Stimulated activated effector memory CD8-positive, alpha-beta T cell treated with anti-CD3 and anti-CD28 coated beads, Interleukin-12 subunit alpha, Interleukin-12 subunit beta, amount 100 ng/mL, for 72 hours (primary cell): ENCODE measurements at regions not wholly inside any gene's neighbourhood (a gene's known extent, or its start where the extent isn't known, plus 50 kb on each side); places are given as distances from the start of the nearest gene placed in this dataset.
"Not testable (repeated sequence)": the region's sequence is repeated elsewhere in the genome, so short reads cannot be mapped to it uniquely, and the experiment has no call there.

ENCODE experiments used
- ATAC-seq: fragments of 150-1000 bp; cut with Tn5 transposase; 2 replicates; pipeline ENCODE4 v1.10.0; 2021
- DNase-seq, 2 donors: peaks; one replicate each; pipeline ENCODE4 v3.0.0; 2021 to 2022; ENCODE audit warnings: low spot score in 2 of 2
- H3K27ac Mint-ChIP-seq: one replicate; pipeline ENCODE4 v1.8.0; 2022; ENCODE audit warnings: mild to moderate bottlenecking, mixed read lengths
- H3K36me3 Mint-ChIP-seq: one replicate; pipeline ENCODE4 v1.8.0; 2022; ENCODE audit warnings: mild to moderate bottlenecking, mixed read lengths
- H3K4me1 Mint-ChIP-seq: one replicate; pipeline ENCODE4 v1.8.0; 2022; ENCODE audit warnings: mixed read lengths
- H3K4me3 Mint-ChIP-seq: one replicate; pipeline ENCODE4 v1.8.0; 2022; ENCODE audit warnings: mild to moderate bottlenecking, mixed read lengths
- H3K9me3 Mint-ChIP-seq: one replicate; pipeline ENCODE4 v1.8.0; 2022; ENCODE audit warnings: mixed read lengths

- no peaks in the 10 kb centered on the region for H3K9me3 Mint-ChIP-seq
- no peaks in the 10 kb centered on the region for H3K4me1 Mint-ChIP-seq
- no peak overlapping the region for H3K4me3 Mint-ChIP-seq
- no peak for ATAC-seq
- H3K36me3 Mint-ChIP-seq = no peaks in the 10 kb centered on the region
- H3K27ac Mint-ChIP-seq = no peak overlapping the region
- no peak for DNase-seq
These were observed 221.4 kb downstream of the NDUFA10 start for GRCh38 chr2:239803766-239804115.

GRCh38 chr2:239803102-239803765 lies 221.9 kb downstream of the NDUFA10 start:
- Mint-ChIP-seq H3K36me3 (no peaks in the 10 kb centered on the region), H3K27ac (no peak overlapping the region), H3K9me3 (no peaks in the 10 kb centered on the region), H3K4me1 (no peaks in the 10 kb centered on the region), H3K4me3 (no peak overlapping the region)
- no peak for ATAC-seq
- DNase-seq = no peak

- Mint-ChIP-seq H3K36me3 (no peaks in the 10 kb centered on the region), H3K27ac (no peak overlapping the region), H3K9me3 (no peaks in the 10 kb centered on the region), H3K4me1 (no peaks in the 10 kb centered on the region), H3K4me3 (no peak overlapping the region)
- DNase-seq (no peak), ATAC-seq (no peak)
These were observed 222.9 kb downstream of the NDUFA10 start for GRCh38 chr2:239802185-239802649.

GRCh38 chr2:239801404-239802184 lies 223.5 kb downstream of the NDUFA10 start:
- Mint-ChIP-seq H3K27ac (no peak overlapping the region), H3K4me1 (no peaks in the 10 kb centered on the region), H3K36me3 (no peaks in the 10 kb centered on the region), H3K9me3 (no peaks in the 10 kb centered on the region), H3K4me3 (no peak overlapping the region)
- ATAC-seq = no peak
- no peak for DNase-seq

- Mint-ChIP-seq H3K4me3 (no peak overlapping the region), H3K27ac (no peak overlapping the region), H3K4me1 (no peaks in the 10 kb centered on the region), H3K9me3 (no peaks in the 10 kb centered on the region), H3K36me3 (no peaks in the 10 kb centered on the region)
- DNase-seq (no peak), ATAC-seq (no peak)
These were observed 224.3 kb downstream of the NDUFA10 start for GRCh38 chr2:239800785-239801386.

GRCh38 chr2:239797316-239797715 lies 227.8 kb downstream of the NDUFA10 start:
- no peak for ATAC-seq
- H3K36me3 Mint-ChIP-seq = no peaks in the 10 kb centered on the region
- H3K27ac Mint-ChIP-seq = no peak overlapping the region
- H3K9me3 Mint-ChIP-seq = no peaks in the 10 kb centered on the region
- DNase-seq = no peak
- no peaks in the 10 kb centered on the region for H3K4me1 Mint-ChIP-seq
- no peak overlapping the region for H3K4me3 Mint-ChIP-seq

- H3K9me3 Mint-ChIP-seq, H3K4me3 Mint-ChIP-seq, H3K4me1 Mint-ChIP-seq, H3K27ac Mint-ChIP-seq, H3K36me3 Mint-ChIP-seq, DNase-seq, ATAC-seq: not testable (repeated sequence)
These were observed 229.4 kb downstream of the NDUFA10 start for GRCh38 chr2:239795761-239796160.

GRCh38 chr2:239793836-239794235 lies 231.3 kb downstream of the NDUFA10 start:
- H3K27ac Mint-ChIP-seq = no peak overlapping the region
- no peaks in the 10 kb centered on the region for H3K36me3 Mint-ChIP-seq
- H3K9me3 Mint-ChIP-seq = no peaks in the 10 kb centered on the region
- ATAC-seq (no peak), DNase-seq (no peak)
- no peak overlapping the region for H3K4me3 Mint-ChIP-seq
- H3K4me1 Mint-ChIP-seq = no peaks in the 10 kb centered on the region

GRCh38 chr2:239793086-239793485 lies 232.1 kb downstream of the NDUFA10 start:
- Mint-ChIP-seq H3K4me1 (no peaks in the 10 kb centered on the region), H3K27ac (no peak overlapping the region), H3K4me3 (no peak overlapping the region), H3K36me3 (no peaks in the 10 kb centered on the region), H3K9me3 (no peaks in the 10 kb centered on the region)
- DNase-seq = no peak
- no peak for ATAC-seq

GRCh38 chr2:239792405-239793084 lies 232.6 kb downstream of the NDUFA10 start:
- no peak overlapping the region for H3K4me3 Mint-ChIP-seq
- H3K4me1 Mint-ChIP-seq = no peaks in the 10 kb centered on the region
- H3K36me3 Mint-ChIP-seq = no peaks in the 10 kb centered on the region
- DNase-seq = no peak
- peak; percentile 40 for ATAC-seq
- H3K9me3 Mint-ChIP-seq = no peaks in the 10 kb centered on the region
- H3K27ac Mint-ChIP-seq = no peak overlapping the region

- no peak overlapping the region for H3K27ac Mint-ChIP-seq
- no peak for ATAC-seq
These were observed 233.4 kb downstream of the NDUFA10 start for GRCh38 chr2:239791526-239792404.

GRCh38 chr2:239790721-239791120 lies 234.4 kb downstream of the NDUFA10 start:
- no peaks in the 10 kb centered on the region for H3K4me1 Mint-ChIP-seq
- no peak overlapping the region for H3K27ac Mint-ChIP-seq
- DNase-seq (no peak), ATAC-seq (no peak)
- H3K4me3 Mint-ChIP-seq = no peak overlapping the region
- peaks cover 5% of the 10 kb centered on the region for H3K9me3 Mint-ChIP-seq
- H3K36me3 Mint-ChIP-seq = no peaks in the 10 kb centered on the region

More at GRCh38 chr2:239791526-239792404, 233.4 kb downstream of the NDUFA10 start:
- Mint-ChIP-seq H3K4me3 (no peak overlapping the region), H3K4me1 (no peaks in the 10 kb centered on the region), H3K36me3 (no peaks in the 10 kb centered on the region), H3K9me3 (no peaks in the 10 kb centered on the region)
- DNase-seq = no peak

GRCh38 chr2:239790313-239790712 lies 234.8 kb downstream of the NDUFA10 start:
- ATAC-seq (no peak), DNase-seq (no peak)
- peaks cover 5% of the 10 kb centered on the region for H3K9me3 Mint-ChIP-seq
- no peak overlapping the region for H3K27ac Mint-ChIP-seq
- no peak overlapping the region for H3K4me3 Mint-ChIP-seq
- no peaks in the 10 kb centered on the region for H3K4me1 Mint-ChIP-seq
- H3K36me3 Mint-ChIP-seq = no peaks in the 10 kb centered on the region

- Mint-ChIP-seq H3K27ac (no peak overlapping the region), H3K4me3 (no peak overlapping the region), H3K4me1 (no peaks in the 10 kb centered on the region), H3K9me3 (peaks cover 5% of the 10 kb centered on the region), H3K36me3 (no peaks in the 10 kb centered on the region)
- no peak for DNase-seq
- no peak for ATAC-seq
These were observed 235.4 kb downstream of the NDUFA10 start for GRCh38 chr2:239789711-239790110.
